Fibroblast of skin of scalp (primary cell): ENCODE measurements at regions not wholly inside any gene's neighbourhood (a gene's known extent, or its start where the extent isn't known, plus 50 kb on each side); places are given as distances from the start of the nearest gene placed in this dataset.
A peak's percentile ranks its signal among the peaks of the same experiment; 100 is the strongest.
"Not testable (repeated sequence)": the region's sequence is repeated elsewhere in the genome, so short reads cannot be mapped to it uniquely, and the experiment has no call there.

Source experiments
- DNase-seq: peaks from one replicate; pipeline ENCODE4 v3.0.0-alpha.2; 2013

DNA sequence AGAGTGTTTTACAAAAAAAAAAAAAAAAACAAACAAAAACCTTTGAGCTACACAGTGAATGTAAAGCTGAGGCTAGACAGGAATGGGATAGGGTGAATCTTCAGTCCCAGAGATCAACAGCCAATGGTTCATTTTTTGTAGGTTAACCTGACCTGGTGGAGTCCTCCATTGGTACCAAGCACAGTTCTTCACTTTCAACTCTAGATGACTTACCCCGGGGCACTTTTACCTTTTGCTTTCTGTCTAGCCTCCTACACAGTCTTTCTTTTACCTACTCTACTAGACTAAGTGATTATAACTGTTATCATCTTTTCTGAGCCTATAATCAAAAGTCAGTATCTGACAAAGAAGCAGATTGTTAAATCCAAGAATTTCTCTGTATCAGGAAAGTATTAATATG, 50.9 kb downstream of the ANXA2R start:
- no peak for DNase-seq

- DNase-seq, result no peak
These were observed 51.6 kb downstream of the ANXA2R start for GRCh38 chr5:42988568-42988967.

DNA sequence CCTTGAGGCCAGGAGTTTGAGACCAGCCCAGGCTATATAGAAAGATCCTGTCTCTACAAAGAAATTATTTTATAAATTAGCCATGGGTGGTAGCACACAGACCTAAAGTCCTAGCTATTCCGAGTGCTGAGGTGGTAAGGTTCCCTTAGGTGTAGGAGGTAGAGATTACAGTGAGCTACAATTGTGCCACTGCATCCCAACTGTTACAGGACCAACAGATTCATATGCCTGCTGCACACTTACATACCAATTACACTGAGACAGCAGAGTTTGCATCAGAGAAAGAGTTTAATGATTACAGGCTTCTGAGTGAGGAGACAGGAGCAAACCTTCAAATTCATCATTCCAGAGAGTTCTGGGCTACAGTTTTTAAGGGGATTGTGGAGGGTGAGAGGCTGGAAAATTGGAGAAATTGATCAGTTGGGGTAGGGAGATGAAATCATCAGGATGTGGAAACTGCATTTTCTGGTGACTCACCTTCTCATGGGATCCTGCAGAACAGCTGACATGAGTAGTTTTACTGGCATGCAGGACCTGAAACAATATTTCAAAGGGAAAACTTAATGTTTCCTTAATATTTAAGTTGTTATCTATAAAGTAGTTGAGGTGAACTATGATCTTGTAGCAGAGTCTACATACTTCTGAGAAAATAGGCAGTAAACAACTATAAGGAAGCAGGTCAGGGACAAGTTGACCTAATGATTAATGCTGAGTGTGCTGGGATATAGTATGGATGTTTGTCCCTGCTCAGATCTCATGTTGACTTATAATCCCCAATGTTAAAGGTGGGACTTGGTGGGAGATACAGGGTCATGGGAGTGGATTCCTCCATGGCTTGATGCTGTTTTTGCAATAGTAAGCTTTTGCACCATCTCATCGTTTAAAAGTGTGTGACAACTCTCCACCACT, 54.7 kb downstream of the ANXA2R start:
- DNase-seq, result peak; percentile 69

- no peak for DNase-seq
These were observed 55.8 kb downstream of the ANXA2R start for GRCh38 chr5:42984307-42984706.

- DNase-seq, result no peak
These were observed 58.0 kb downstream of the ANXA2R start for GRCh38 chr5:42982107-42982622.

DNA sequence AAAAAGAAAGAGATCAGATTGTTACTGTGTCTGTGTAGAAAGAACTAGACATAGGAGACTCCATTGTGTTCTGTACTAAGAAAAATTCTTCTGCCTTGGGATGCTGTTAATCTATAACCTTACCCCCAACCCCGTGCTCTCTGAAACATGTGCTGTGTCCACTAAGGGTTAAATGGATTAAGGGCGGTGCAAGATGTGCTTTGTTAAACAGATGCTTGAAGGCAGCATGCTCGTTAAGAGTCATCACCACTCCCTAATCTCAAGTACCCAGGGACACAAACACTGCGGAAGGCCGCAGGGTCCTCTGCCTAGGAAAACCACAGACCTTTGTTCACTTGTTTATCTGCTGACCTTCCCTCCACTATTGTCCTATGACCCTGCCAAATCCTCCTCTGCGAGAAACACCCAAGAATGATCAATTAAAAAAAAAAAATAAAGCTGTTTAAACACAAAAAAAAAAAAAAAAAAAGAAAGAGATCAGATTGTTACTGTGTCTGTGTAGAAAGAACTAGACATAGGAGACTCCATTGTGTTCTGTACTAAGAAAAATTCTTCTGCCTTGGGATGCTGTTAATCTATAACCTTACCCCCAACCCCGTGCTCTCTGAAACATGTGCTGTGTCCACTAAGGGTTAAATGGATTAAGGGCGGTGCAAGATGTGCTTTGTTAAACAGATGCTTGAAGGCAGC, 58.6 kb downstream of the ANXA2R start:
- DNase-seq, result not testable (repeated sequence)

DNA sequence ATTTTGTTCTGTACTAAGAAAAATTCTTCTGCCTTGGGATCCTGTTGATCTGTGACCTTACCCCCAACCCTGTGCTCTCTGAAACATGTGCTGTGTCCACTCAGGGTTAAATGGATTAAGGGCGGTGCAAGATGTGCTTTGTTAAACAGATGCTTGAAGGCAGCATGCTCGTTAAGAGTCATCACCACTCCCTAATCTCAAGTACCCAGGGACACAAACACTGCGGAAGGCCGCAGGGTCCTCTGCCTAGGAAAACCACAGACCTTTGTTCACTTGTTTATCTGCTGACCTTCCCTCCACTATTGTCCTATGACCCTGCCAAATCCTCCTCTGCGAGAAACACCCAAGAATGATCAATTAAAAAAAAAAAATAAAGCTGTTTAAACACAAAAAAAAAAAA, 59.1 kb downstream of the ANXA2R start:
- DNase-seq, result not testable (repeated sequence)

GRCh38 chr5:42980391-42980790, 59.7 kb downstream of the ANXA2R start:
- DNase-seq, result not testable (repeated sequence)

DNA sequence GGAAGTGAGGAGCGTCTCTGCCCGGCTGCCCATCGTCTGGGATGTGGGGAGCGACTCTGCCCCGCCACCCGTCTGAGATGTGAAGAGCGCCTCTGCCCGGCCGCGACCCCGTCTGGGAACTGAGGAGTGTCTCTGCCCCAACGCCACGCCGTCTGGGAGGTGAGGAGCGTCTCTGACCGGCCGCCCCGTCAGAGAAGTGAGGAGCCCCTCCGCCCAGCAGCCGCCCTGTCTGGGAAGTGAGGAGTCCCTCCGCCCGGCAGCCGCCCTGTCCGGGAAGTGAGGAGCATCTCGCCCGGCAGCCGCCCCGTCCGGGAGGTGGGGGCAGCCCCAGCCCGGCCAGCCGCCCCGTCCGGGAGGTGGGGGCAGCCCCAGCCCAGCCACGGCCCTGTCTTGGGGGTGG, 60.9 kb downstream of the ANXA2R start:
- not testable (repeated sequence) for DNase-seq

DNA sequence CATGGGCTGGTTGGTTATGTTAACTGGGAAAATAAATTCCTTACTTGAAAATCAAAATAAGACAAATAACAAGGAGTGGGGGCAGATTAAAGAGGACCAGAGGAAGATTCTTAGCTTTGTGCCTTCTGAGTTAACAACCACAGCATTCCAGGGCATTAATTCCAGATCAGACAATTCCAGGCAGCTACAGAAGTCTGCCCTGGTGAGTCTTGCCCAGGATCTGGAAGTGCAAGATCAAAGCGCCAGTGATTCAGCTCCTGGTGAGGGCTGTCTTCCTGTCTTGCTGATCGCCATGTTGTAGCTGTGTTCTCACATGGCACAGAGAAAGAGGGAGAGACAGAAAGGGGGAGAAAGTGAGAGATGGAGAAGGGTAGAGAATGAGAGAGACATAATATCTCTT, 65.6 kb downstream of the ANXA2R start:
- DNase-seq, result peak; percentile 64

GRCh38 chr5:42970636-42971559, 69.2 kb downstream of the ANXA2R start:
- no peak for DNase-seq

DNA sequence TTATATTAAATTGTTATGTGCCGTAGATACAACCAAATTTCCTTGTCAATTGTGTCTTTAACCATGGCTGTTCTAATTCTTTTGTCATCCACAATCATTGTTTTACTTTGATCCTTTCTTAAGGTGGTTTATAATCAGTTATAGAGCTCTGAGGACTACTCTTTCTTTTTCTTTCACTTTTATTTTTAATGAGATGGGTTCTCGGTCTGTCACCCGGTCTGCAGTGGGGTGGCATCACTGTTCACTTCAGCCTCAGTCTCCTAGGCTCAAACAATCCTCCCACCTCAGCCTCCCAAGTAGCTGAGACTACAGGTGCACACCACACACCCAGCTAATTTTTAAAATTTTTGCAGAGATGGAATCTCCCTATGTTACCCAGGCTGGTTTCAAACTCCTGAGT, 74.2 kb downstream of the ANXA2R start:
- DNase-seq, result no peak

- DNase-seq, result no peak
These were observed 76.7 kb downstream of the ANXA2R start for GRCh38 chr5:42963412-42963811.

DNA sequence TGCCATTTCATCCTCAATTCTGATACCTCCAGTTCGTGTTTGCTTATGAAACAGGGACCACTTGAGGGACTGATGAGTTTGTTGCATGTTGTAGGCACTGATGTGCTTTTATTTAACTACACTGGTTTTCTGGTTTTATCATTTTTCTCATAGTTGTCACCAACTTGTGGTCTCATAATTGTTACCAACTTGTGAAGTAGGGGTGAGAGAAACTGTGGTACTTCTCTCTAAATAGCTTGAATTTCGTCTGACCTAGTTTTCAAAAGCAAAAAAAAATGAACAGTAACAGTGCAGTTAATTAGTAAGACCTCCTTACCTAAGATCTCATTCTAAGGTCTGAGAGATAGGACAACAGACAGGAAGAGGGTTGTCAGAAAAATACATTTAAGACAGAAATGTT, 78.0 kb downstream of the ANXA2R start:
- no peak for DNase-seq

GRCh38 chr5:42960506-42960905, 79.6 kb downstream of the ANXA2R start:
- no peak for DNase-seq

DNA sequence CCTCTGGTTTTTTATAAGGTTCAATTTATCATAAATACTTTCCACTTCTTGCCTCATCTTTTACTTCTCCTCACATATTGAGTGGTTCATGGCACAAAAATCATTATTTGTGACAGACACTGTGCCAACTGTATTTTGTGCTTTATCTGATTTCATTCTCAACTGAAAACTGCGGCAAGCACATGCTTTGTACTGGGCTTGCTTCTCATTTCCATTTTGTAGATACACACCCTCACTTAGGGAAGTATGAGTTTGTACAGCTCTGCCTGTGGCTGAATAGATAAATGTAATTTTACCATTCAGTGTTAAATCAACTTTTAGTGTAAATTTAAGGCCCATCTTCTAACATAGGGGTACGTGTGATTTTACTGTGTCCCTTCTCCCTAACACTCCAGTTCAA, 83.6 kb downstream of the ANXA2R start:
- DNase-seq, result no peak

GRCh38 chr5:42953041-42953440, 87.1 kb downstream of the ANXA2R start:
- peak; percentile 39 for DNase-seq

DNA sequence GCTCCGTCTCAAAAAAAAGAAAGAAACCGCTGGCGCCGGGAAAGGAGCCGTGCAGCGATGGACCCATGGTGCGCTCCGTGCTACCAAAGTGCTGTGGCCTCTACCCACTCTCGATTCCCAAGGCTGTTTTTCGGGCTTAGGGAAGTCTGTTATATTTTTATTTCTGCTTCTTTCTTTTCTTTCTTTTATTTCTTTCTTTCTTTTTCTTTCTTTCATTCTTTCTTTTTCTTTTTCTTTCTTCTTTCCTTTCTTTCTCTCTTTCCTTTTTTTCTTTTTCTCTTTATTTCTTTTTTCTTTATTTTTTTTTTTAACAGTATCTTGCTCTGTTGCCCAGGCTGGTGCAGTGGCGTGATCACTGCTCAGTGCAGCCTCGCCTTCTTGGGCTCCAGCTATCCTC, 87.5 kb downstream of the ANXA2R start:
- peak; percentile 34 for DNase-seq

DNA sequence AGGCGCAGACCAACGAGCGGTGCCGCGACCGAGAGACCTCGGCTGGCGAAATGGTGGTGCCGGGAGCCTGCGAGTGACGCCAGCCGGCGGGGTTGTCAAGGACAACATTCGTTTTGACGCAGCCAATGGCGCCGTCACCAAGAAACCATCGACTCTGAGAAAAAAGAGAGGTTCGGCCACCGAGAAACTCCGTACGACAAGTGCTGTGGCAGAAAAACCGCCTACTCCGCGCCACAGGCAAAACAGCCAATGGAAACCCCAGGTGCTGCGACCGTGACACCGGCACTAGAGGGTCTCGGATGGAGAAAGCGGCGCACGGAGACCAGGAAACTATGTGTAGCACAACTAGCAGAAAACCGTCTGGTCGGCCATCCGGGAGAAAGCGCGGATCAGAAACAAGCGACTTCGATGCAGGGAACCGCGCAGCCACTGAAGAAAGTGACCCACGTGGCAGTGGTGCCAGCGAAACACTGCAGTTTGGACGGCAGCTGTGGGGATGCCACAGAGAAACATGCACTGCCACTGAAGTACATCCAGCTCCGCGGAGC, 88.8 kb downstream of the ANXA2R start:
- DNase-seq, result peak; percentile 68

DNA sequence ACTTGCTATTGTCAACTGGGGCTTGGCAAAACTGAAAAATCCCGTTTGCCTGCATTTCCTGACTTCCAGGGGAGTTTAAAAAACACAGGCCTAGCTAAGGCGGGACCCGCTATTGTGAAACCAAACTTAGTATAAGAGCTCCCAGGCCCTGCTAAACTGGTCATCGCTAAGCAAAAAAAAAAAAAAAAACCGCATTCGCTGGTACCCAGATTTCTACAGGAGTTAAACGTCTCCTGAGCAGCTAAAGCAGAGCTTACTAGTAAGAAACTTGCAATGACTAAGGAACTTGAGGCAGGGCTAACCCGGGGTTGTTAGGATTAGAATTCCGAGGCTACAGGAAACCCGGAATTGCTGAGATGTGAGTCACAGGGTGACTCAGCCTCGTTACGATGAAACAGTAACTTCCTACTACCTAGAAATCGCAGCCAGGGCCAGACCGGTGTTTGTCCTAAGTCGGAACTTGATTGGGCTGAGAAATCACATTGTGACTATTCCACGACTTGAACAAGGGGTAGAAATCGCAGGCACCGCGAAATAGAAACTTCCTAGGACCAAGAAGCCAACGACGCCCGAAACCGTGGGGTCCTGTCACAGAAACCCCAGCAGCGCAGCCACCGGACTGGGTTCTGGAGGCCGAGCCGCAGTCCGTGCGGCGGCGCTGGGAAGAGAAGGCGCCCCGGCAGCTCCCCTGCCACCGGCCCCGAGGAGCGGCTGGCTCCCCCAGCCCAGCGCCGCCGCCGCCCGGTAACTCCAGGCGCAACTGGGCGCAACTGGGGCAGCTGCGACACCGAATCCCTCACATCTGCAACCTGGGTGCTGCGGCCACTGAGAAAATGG, 89.4 kb downstream of the ANXA2R start:
- DNase-seq, result peak; percentile 99

- DNase-seq, result no peak
These were observed 90.0 kb downstream of the ANXA2R start for GRCh38 chr5:42950116-42950455.
